ENCODE measurements at regions not wholly inside any gene's neighbourhood (a gene's known extent, or its start where the extent isn't known, plus 50 kb on each side); places are given as distances from the start of the nearest gene placed in this dataset.

DNA sequence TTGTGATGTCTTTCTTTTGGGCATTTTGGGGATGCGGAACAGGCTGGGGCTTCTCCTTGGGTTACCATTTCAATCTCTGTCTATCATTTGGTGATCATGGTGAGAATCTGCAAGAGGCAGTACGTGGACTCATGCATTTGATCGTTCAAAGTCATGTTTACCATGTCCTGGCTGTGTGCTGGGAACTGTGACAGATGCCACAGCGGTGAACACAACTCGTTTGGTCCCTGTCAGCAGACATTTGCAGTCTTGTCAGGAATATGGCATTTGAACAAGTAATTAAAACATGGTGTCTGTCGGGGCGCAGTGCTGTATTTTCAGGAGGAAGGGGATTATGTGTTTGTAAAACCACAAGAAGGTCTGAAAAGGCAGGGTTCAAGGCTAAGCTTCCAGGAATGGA, 103.3 kb upstream of the IGSF21 start:
- H3K79me2 ChIP-seq (ENCODE audit: control insufficient read depth in 1 of 2, insufficient read depth in 2 of 2, low read length in 2 of 2), result no peaks in the 10 kb centered on the region
- H3K79me1 ChIP-seq (ENCODE audit: low read depth, low read length), result no peaks in the 10 kb centered on the region
- no peak for TF ChIP-seq CEBPB (IDR thresholded peaks at IDR 0.05; ENCODE audit: low read depth, low read length)
- TF ChIP-seq GTF2F1 (IDR thresholded peaks at IDR 0.05; ENCODE audit: borderline replicate concordance, low read depth, low read length), result no peak
- no peak for TF ChIP-seq SIX5 (IDR thresholded peaks at IDR 0.05; ENCODE audit: low read depth, low read length)
- TF ChIP-seq TEAD4 (IDR thresholded peaks at IDR 0.05; ENCODE audit: low read depth, low read length), result no peak
- no peak for TF ChIP-seq RXRA (IDR thresholded peaks at IDR 0.05; ENCODE audit: insufficient read depth, low read depth, low read length)
- no peak for TF ChIP-seq CREB1 (IDR thresholded peaks at IDR 0.05)
- no peak for TF ChIP-seq SP2 (IDR thresholded peaks at IDR 0.05; ENCODE audit: low read length)
- no peak for TF ChIP-seq MAFK (IDR thresholded peaks at IDR 0.05; ENCODE audit: low read depth, low read length)
- no peak for TF ChIP-seq TAF7 (optimal IDR thresholded peaks at IDR 0.05; ENCODE audit: borderline replicate concordance, low read depth, low read length)
- TF ChIP-seq BRCA1 (IDR thresholded peaks at IDR 0.05; ENCODE audit: low read depth, low read length), result no peak
- TF ChIP-seq POU5F1 (IDR thresholded peaks at IDR 0.05; ENCODE audit: low read depth, low read length), result no peak
- H3K23me2 ChIP-seq (ENCODE audit: low read depth, low read length), result no peaks in the 10 kb centered on the region
- no peaks in the 10 kb centered on the region for H3K36me3 ChIP-seq (ENCODE audit: control insufficient read depth in 2 of 4, insufficient read depth in 4 of 4, low read length in 3 of 4)
- H3K27me3 ChIP-seq (replicated peaks in 1 of 4; ENCODE audit: control insufficient read depth in 3 of 4, extremely low read depth in 1 of 4, insufficient read depth in 3 of 4, low read length in 3 of 4), result no peaks in the 10 kb centered on the region; a peak in 2 of 7 replicates
- no peak overlapping the region for H2BK12ac ChIP-seq (ENCODE audit: low read depth, low read length)
- H3K4ac ChIP-seq (replicated peaks; ENCODE audit: insufficient read length, low read depth, low read length), result no peak overlapping the region
- H4K8ac ChIP-seq (ENCODE audit: extremely low read depth, insufficient read depth, low read length), result no peak overlapping the region; the same call in 1 of the 2 replicates
- no peak overlapping the region for H3K23ac ChIP-seq (ENCODE audit: insufficient read length)
- no peaks in the 10 kb centered on the region for H3K9me3 ChIP-seq (ENCODE audit: insufficient read depth in 2 of 2, low read depth in 1 of 2, low read length in 1 of 2)
- ChIA-PET CTCF (ENCODE audit: partially characterized antibody) (interaction anchor here (1.1 to 2.5 kb wide), 6 partner anchors 13 to 96 kb away, joined by 3 to 13 read pairs (median 4); no protein-coding TSS in a partner anchor), POLR2A (ENCODE audit: partially characterized antibody) (no interaction called here)
- no peaks in the 10 kb centered on the region for H4K20me1 ChIP-seq (replicated peaks in 1 of 2; ENCODE audit: control insufficient read depth in 1 of 2, insufficient read depth in 2 of 2, low read length in 2 of 2)
- no peak overlapping the region for H2BK15ac ChIP-seq (ENCODE audit: low read length)
- H2BK20ac ChIP-seq (ENCODE audit: low read length), result no peak overlapping the region
- no peak overlapping the region for H2BK5ac ChIP-seq (ENCODE audit: low read depth, low read length)
- H2BK120ac ChIP-seq (replicated peaks; ENCODE audit: low read depth, low read length), result no peak overlapping the region
- H4K91ac ChIP-seq (replicated peaks; ENCODE audit: insufficient read length, low read length), result no peak overlapping the region
- DNase-seq (ENCODE audit: low read depth in 1 of 2, low spot score in 2 of 2) (no peak), FAIRE-seq (no peak)
- no peak overlapping the region for H3K4me3 ChIP-seq (ENCODE audit: extremely low read depth in 1 of 4, insufficient read depth in 2 of 4, low read depth in 3 of 4, low read length in 4 of 4)
- no peak overlapping the region for H3K14ac ChIP-seq (ENCODE audit: insufficient read length)
- no peak overlapping the region for H2AK5ac ChIP-seq (ENCODE audit: low read depth, low read length)
- H4K5ac ChIP-seq (ENCODE audit: insufficient read length, low read depth, low read length), result no peak overlapping the region
- H3K27ac ChIP-seq (ENCODE audit: low read depth, low read length), result no peak overlapping the region
- H3K4me1 ChIP-seq (replicated peaks in 1 of 4; ENCODE audit: control insufficient read depth in 3 of 4, insufficient read depth in 4 of 4, low read length in 3 of 4), result peaks cover under 1 to 4% (median 4%) of the 10 kb centered on the region in 4 experiments
- H3K18ac ChIP-seq (ENCODE audit: extremely low read depth, low read length), result no peak overlapping the region
- H3K4me2 ChIP-seq (ENCODE audit: insufficient read depth in 1 of 2, low read depth in 2 of 2, low read length in 2 of 2), result no peak overlapping the region
- 88% methylated on average over 7 of the region's 7 CpGs; no CpG with 5 or more reads in 1 of the 2 experiments for WGBS, 2 experiments (ENCODE audit: extremely low coverage in 1 of 2, insufficient coverage in 1 of 2, insufficient read length in 1 of 2, insufficient replicate concordance in 2 of 2, low coverage in 1 of 2, low lambda C conversion rate in 2 of 2, missing lambda C conversion rate in 1 of 2)
- H2AFZ ChIP-seq (ENCODE audit: low read length), result no peak overlapping the region
- no peak overlapping the region for H3K56ac ChIP-seq (replicated peaks; ENCODE audit: insufficient read length, low read depth, low read length)
- no peak overlapping the region for H3K9ac ChIP-seq (replicated peaks in 1 of 4; ENCODE audit: extremely low read depth in 1 of 4, low read depth in 3 of 4, low read length in 3 of 4)
